GM12875 (cell line): ENCODE measurements at regions not wholly inside any gene's neighbourhood (a gene's known extent, or its start where the extent isn't known, plus 50 kb on each side); places are given as distances from the start of the nearest gene placed in this dataset.

Experiments used
- H3K4me3 ChIP-seq: one replicate; pipeline ENCODE4 v1.5.1; 2011; ENCODE audit warnings: low read depth, low read length, control low read depth
- CTCF ChIP-seq: IDR thresholded peaks from 2 replicates; pipeline ENCODE4 v1.5.1; 2011; ENCODE audit warnings: low read depth, mild to moderate bottlenecking, control low read depth, inconsistent platforms, low read length, moderate library complexity, borderline replicate concordance; ENCODE audit not compliant: insufficient read depth

DNA sequence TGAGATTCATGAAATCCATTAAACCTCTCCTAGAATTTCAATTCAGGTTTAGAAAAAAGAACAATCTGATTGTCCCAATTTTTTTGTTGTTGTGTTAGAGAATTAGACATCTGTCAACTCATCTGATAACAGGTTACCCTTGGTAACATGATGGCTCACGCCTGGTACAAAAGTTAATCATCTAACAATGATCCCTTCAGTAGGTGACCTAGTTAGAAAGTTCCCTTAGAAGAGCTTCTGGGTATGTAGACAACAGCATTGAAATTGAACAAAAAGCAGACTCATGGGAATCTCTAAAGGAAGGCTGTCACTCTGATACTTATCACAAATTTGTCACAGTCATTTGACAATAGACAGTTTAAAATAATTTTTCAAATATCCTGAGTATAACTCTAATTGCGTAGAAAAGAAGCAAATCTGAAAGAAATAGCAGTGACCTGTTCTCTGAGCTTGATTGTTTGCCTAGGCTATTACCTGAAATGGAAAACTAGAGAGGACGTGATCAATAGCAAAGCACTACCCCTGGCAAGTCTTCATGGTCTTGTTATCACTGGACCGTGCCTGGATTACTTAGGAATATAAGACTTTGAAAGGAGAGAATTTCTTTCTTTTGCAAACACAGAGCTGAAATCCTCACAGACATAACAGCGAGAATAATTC, 880.4 kb upstream of the AGA start:
- TF ChIP-seq CTCF: no peak

GRCh38 chr4:178329226-178329872, 887.1 kb upstream of the AGA start:
- no peak for TF ChIP-seq CTCF
- no peak overlapping the region for H3K4me3 ChIP-seq

More for the DNA sequence above, 880.4 kb upstream of the AGA start:
- H3K4me3 ChIP-seq: no peak overlapping the region

GRCh38 chr4:178333355-178333754, 891.1 kb upstream of the AGA start:
- H3K4me3 ChIP-seq: no peak overlapping the region
- TF ChIP-seq CTCF: no peak

DNA sequence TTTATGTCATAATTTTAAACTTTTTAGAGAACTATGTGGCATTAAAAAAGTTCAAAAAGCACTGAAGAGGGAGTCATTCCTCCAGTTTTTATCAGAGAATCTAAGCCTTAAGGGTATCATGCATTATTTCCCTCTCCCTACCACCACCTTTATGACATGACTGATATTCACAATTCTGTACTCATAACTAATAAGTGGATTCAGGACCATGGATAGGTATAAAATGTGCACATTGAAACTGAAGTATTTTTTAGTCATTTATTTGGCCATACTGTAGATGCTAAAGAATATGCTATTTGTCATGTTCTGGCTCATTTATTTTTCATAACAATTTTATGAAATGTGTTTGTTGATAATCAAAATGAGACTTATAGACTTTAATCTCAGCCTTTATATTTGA, 897.5 kb upstream of the AGA start:
- no peak for TF ChIP-seq CTCF
- H3K4me3 ChIP-seq: no peak overlapping the region

- no peak overlapping the region for H3K4me3 ChIP-seq
- no peak for TF ChIP-seq CTCF
Measured at GRCh38 chr4:178340468-178340867, 898.2 kb upstream of the AGA start.

- H3K4me3 ChIP-seq: no peak overlapping the region
- TF ChIP-seq CTCF: no peak
Measured at GRCh38 chr4:178344096-178344495, 901.9 kb upstream of the AGA start.

- no peak overlapping the region for H3K4me3 ChIP-seq
- no peak for TF ChIP-seq CTCF
Measured at GRCh38 chr4:178347111-178347510, 904.9 kb upstream of the AGA start.
